ENCODE measurements at regions not wholly inside any gene's neighbourhood (a gene's known extent, or its start where the extent isn't known, plus 50 kb on each side); places are given as distances from the start of the nearest gene placed in this dataset.

DNA sequence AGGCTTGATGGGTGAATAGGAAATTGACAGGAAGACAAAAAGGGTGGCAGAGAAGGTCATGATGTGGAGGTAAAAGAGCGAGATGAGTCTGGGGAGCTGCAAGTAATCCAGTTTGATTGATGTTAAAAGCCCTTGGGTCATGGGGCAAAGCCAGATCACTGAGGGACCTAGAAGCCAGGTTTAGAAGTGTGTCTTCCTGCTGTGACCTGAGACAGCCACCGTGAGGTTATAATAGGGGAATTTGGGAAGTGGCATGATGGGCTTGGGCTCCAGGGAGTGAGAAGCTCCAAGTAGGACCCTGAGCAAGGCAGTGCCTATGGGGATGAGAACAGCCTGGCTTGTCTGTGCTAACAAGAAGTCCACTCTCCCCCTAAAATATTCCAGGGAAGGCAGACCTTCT lies 298.5 kb downstream of the RPLP1 start:
- TF ChIP-seq, protein P1, sequence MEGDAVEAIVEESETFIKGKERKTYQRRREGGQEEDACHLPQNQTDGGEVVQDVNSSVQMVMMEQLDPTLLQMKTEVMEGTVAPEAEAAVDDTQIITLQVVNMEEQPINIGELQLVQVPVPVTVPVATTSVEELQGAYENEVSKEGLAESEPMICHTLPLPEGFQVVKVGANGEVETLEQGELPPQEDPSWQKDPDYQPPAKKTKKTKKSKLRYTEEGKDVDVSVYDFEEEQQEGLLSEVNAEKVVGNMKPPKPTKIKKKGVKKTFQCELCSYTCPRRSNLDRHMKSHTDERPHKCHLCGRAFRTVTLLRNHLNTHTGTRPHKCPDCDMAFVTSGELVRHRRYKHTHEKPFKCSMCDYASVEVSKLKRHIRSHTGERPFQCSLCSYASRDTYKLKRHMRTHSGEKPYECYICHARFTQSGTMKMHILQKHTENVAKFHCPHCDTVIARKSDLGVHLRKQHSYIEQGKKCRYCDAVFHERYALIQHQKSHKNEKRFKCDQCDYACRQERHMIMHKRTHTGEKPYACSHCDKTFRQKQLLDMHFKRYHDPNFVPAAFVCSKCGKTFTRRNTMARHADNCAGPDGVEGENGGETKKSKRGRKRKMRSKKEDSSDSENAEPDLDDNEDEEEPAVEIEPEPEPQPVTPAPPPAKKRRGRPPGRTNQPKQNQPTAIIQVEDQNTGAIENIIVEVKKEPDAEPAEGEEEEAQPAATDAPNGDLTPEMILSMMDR (IDR thresholded peaks at IDR 0.05): no peak
- TF ChIP-seq EP300 (IDR thresholded peaks at IDR 0.05): no peak
- no peak for TF ChIP-seq POLR2A (IDR thresholded peaks at IDR 0.05)
- no peak for TF ChIP-seq POLR2AphosphoS5 (IDR thresholded peaks at IDR 0.05)

Data from sigmoid colon (tissue), 4 donors.